K562 (cell line): ENCODE measurements at regions not wholly inside any gene's neighbourhood (a gene's known extent, or its start where the extent isn't known, plus 50 kb on each side); places are given as distances from the start of the nearest gene placed in this dataset.

Source experiments
- ATAC-seq: fragments of 200-7000 bp; cut with Tn5 transposase; 3 replicates; pipeline ENCODE4 v1.9.1; 2020; ENCODE audit warnings: moderate library complexity
- BruUV-seq: library from RNA; stranded (reverse); fragments of 400-500 nt; replicated peaks from 2 replicates; lab custom pipeline; 2021; lab: Mats Ljungman, UMichigan
- CTCF ChIA-PET: fragments of 300-600 bp; formaldehyde crosslinking; extraction: SDS; loops from one replicate; lab custom pipeline; 2021; ENCODE audit warnings: low intra/inter-chr PET ratio; lab: Yijun Ruan, JAX
- POLR2A ChIA-PET: fragments of 300-600, 350-650 bp; sonication (Branson Sonifier 250); formaldehyde crosslinking; extraction: SDS; loops from one replicate; lab custom pipeline; 2021; ENCODE audit warnings: antibody characterized with exemption, inconsistent platforms; lab: Yijun Ruan, JAX
- DNase-seq, 4 experiments: peaks; one replicate each; pipeline versions ENCODE4 v3.0.0 to v3.0.0-alpha.2; 2011 to 2018; ENCODE audit warnings: low spot score in 3 of 4, mixed read lengths in 3 of 4; ENCODE audit errors: extremely low read depth in 1 of 4
- FAIRE-seq: peaks from 2 replicates; lab custom pipeline; 2011; peaks lifted over from hg19 to GRCh38; lab: Jason Lieb, UNC
- H2AFZ ChIP-seq: 2 replicates; pipeline ENCODE4 v1.6.0; 2011; ENCODE audit warnings: low read depth, low read length, control low read depth, inconsistent platforms
- H3K27ac ChIP-seq: fragments of 200-600 bp; 3 replicates; pipeline ENCODE4 v1.8.0; 2011; ENCODE audit warnings: low read depth, mild to moderate bottlenecking, control low read depth, inconsistent platforms, low read length, moderate library complexity, mixed read lengths; ENCODE audit errors: extremely low read depth
- H3K27me3 ChIP-seq, 2 experiments: fragments of 300-600 bp in 1 of 2; 2 replicates in 1 of 2; 3 replicates in 1 of 2; pipeline versions ENCODE4 v1.6.0 to v1.8.0; 2011; ENCODE audit warnings: inconsistent platforms in 2 of 2, low read length in 2 of 2, mild to moderate bottlenecking in 1 of 2, mixed read lengths in 1 of 2, moderate library complexity in 1 of 2; ENCODE audit not compliant: control insufficient read depth in 2 of 2, insufficient read depth in 2 of 2
- H3K36me3 ChIP-seq: fragments of 300-600 bp; 3 replicates; pipeline ENCODE4 v1.8.0; 2011; ENCODE audit warnings: mild to moderate bottlenecking, low read length, inconsistent platforms; ENCODE audit not compliant: control insufficient read depth, insufficient read depth
- H3K4me1 ChIP-seq, 2 experiments: fragments of 200-600 bp in 1 of 2; replicated peaks in 1 of 2; 2 replicates in 1 of 2; 3 replicates in 1 of 2; pipeline versions ENCODE4 v1.5.1 to v1.8.0; 2011; ENCODE audit warnings: inconsistent platforms in 2 of 2, low read length in 2 of 2, mild to moderate bottlenecking in 1 of 2, mixed read lengths in 1 of 2, moderate library complexity in 1 of 2; ENCODE audit not compliant: control insufficient read depth in 2 of 2, insufficient read depth in 2 of 2
- H3K4me2 ChIP-seq: 2 replicates; pipeline ENCODE4 v1.6.1; 2011; ENCODE audit warnings: low read length, control low read depth, inconsistent platforms, mixed read lengths; ENCODE audit not compliant: insufficient read depth
- H3K4me3 ChIP-seq: fragments of 200-600 bp; sonication (generic), shearing (Covaris generic); 2 replicates; pipeline ENCODE4 v1.5.1; 2016; ENCODE audit warnings: control low read depth, inconsistent platforms
- H3K79me2 ChIP-seq: fragments of 200-600 bp; 3 replicates; pipeline ENCODE4 v1.8.0; 2011; ENCODE audit warnings: low read length, inconsistent platforms; ENCODE audit not compliant: control insufficient read depth, insufficient read depth
- H3K9ac ChIP-seq, 2 experiments: 2 replicates each; pipeline versions ENCODE4 v1.6.0 to v1.6.1; 2011; ENCODE audit warnings: low read depth in 2 of 2, low read length in 2 of 2, control low read depth in 1 of 2, inconsistent platforms in 1 of 2, mild to moderate bottlenecking in 1 of 2, mixed read lengths in 1 of 2; ENCODE audit not compliant: insufficient read depth in 1 of 2
- H3K9me1 ChIP-seq: one replicate; pipeline ENCODE4 v1.6.0; 2011; ENCODE audit warnings: inconsistent platforms, mild to moderate bottlenecking, low read length, moderate library complexity; ENCODE audit not compliant: control insufficient read depth, insufficient read depth
- H3K9me3 ChIP-seq: replicated peaks from 2 replicates; pipeline ENCODE4 v1.5.1; 2011; ENCODE audit warnings: low read depth, low read length, inconsistent platforms; ENCODE audit not compliant: control insufficient read depth, insufficient read depth
- H4K20me1 ChIP-seq: replicated peaks from 2 replicates; pipeline ENCODE4 v1.6.1; 2011; ENCODE audit warnings: low read length, inconsistent platforms, mixed read lengths; ENCODE audit not compliant: control insufficient read depth, insufficient read depth
- CHD1 ChIP-seq: fragments of 200-600 bp; sonication (generic); IDR thresholded peaks from one replicate; pipeline ENCODE4 v1.6.1; 2012; ENCODE audit warnings: mild to moderate bottlenecking, moderate library complexity, low read length, inconsistent platforms
- in situ Hi-C: fragments of 300-500 bp; cut with MboI; formaldehyde crosslinking; loops from 4 replicates; pipeline ENCODE4 v1.15.0; 2018; ENCODE audit warnings: inconsistent platforms, mixed read lengths
- intact Hi-C: fragments of 100-400 bp; cut with micrococcal nuclease; formaldehyde crosslinking; loops from 2 replicates; pipeline ENCODE4 v1.14.2; 2022
- TF ChIP-seq, protein P1 (sequence below), 2 experiments: IDR thresholded peaks in 1 of 2; conservative IDR thresholded peaks in 1 of 2; 2 replicates each; pipeline ENCODE4 v1.6.1; 2016; ENCODE audit warnings: low read depth in 2 of 2, mild to moderate bottlenecking in 1 of 2, missing compliant biosample characterization in 1 of 2, missing genetic modification characterization in 1 of 2, moderate library complexity in 1 of 2
- TF ChIP-seq, protein P2 (sequence below): fragments of 250-450 bp; sonication (Bioruptor Pico); IDR thresholded peaks from 2 replicates; pipeline ENCODE4 v1.8.0; 2021; ENCODE audit warnings: mild to moderate bottlenecking, moderate library complexity
- TF ChIP-seq, protein P3 (sequence below): fragments of 450-650 bp; IDR thresholded peaks from 2 replicates; pipeline ENCODE4 v1.6.1; 2018; ENCODE audit not compliant: partially characterized antibody

GRCh38 chr4:97367878-97368277, 775.4 kb downstream of the STPG2 start:
- Histone ChIP-seq H3K79me2 (no peaks in the 10 kb centered on the region), H3K9me1 (no peaks in the 10 kb centered on the region), H3K27ac (no peak overlapping the region), H3K9me3 (no peaks in the 10 kb centered on the region; the same call in 1 of the 2 replicates), H3K36me3 (no peaks in the 10 kb centered on the region), H3K9ac (no peak overlapping the region), H4K20me1 (no peaks in the 10 kb centered on the region), H3K4me3 (no peak overlapping the region), H3K4me2 (no peak overlapping the region), H2AFZ (no peak overlapping the region), H3K27me3 (no peaks in the 10 kb centered on the region), H3K4me1 (no peaks in the 10 kb centered on the region)
- CTCF ChIA-PET = no interaction called here
- FAIRE-seq (no peak), ATAC-seq (no peak), DNase-seq (no peak)
- in situ Hi-C loops = no loop called here
- intact Hi-C loops = no loop called here
- POLR2A ChIA-PET = no interaction called here
- no TSS peak for BruUV-seq
- TF ChIP-seq, protein P1, sequence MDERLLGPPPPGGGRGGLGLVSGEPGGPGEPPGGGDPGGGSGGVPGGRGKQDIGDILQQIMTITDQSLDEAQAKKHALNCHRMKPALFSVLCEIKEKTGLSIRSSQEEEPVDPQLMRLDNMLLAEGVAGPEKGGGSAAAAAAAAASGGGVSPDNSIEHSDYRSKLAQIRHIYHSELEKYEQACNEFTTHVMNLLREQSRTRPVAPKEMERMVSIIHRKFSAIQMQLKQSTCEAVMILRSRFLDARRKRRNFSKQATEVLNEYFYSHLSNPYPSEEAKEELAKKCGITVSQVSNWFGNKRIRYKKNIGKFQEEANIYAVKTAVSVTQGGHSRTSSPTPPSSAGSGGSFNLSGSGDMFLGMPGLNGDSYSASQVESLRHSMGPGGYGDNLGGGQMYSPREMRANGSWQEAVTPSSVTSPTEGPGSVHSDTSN (CRISPR knock-in tag; IDR thresholded peaks at IDR 0.05; ENCODE audit: low read depth) = no peak
- TF ChIP-seq, protein P1 (tag; conservative IDR thresholded peaks at IDR 0.05; ENCODE audit: low read depth) = no peak
- TF ChIP-seq, protein P2, sequence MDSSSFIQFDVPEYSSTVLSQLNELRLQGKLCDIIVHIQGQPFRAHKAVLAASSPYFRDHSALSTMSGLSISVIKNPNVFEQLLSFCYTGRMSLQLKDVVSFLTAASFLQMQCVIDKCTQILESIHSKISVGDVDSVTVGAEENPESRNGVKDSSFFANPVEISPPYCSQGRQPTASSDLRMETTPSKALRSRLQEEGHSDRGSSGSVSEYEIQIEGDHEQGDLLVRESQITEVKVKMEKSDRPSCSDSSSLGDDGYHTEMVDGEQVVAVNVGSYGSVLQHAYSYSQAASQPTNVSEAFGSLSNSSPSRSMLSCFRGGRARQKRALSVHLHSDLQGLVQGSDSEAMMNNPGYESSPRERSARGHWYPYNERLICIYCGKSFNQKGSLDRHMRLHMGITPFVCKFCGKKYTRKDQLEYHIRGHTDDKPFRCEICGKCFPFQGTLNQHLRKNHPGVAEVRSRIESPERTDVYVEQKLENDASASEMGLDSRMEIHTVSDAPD (CRISPR knock-in tag) = no peak
- TF ChIP-seq CHD1 = no peak
- TF ChIP-seq, protein P3, sequence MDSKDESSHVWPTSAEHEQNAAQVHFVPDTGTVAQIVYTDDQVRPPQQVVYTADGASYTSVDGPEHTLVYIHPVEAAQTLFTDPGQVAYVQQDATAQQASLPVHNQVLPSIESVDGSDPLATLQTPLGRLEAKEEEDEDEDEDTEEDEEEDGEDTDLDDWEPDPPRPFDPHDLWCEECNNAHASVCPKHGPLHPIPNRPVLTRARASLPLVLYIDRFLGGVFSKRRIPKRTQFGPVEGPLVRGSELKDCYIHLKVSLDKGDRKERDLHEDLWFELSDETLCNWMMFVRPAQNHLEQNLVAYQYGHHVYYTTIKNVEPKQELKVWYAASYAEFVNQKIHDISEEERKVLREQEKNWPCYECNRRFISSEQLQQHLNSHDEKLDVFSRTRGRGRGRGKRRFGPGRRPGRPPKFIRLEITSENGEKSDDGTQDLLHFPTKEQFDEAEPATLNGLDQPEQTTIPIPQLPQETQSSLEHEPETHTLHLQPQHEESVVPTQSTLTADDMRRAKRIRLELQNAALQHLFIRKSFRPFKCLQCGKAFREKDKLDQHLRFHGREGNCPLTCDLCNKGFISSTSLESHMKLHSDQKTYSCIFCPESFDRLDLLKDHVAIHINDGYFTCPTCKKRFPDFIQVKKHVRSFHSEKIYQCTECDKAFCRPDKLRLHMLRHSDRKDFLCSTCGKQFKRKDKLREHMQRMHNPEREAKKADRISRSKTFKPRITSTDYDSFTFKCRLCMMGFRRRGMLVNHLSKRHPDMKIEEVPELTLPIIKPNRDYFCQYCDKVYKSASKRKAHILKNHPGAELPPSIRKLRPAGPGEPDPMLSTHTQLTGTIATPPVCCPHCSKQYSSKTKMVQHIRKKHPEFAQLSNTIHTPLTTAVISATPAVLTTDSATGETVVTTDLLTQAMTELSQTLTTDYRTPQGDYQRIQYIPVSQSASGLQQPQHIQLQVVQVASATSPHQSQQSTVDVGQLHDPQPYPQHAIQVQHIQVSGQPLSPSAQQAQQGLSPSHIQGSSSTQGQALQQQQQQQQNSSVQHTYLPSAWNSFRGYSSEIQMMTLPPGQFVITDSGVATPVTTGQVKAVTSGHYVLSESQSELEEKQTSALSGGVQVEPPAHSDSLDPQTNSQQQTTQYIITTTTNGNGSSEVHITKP = no peak
- TF ChIP-seq, all 486 proteins: peak for 0
